HL-60 (cell line): ENCODE measurements at regions not wholly inside any gene's neighbourhood (a gene's known extent, or its start where the extent isn't known, plus 50 kb on each side); places are given as distances from the start of the nearest gene placed in this dataset.

ENCODE experiments used
- DNase-seq, 2 experiments: peaks; one replicate each; pipeline ENCODE4 v3.0.0-alpha.2; 2010 to 2020; ENCODE audit warnings: low read depth in 1 of 2, low spot score in 1 of 2
- H3K27ac ChIP-seq: fragments of 250-450 bp; sonication (Bioruptor Pico); replicated peaks from 2 replicates; pipeline ENCODE4 v1.5.1; 2020; ENCODE audit warnings: mild to moderate bottlenecking, moderate library complexity
- H3K27me3 ChIP-seq: fragments of 250-450 bp; sonication (Bioruptor Pico); 2 replicates; pipeline ENCODE4 v1.5.1; 2021; ENCODE audit warnings: mild to moderate bottlenecking, moderate library complexity; ENCODE audit not compliant: insufficient read depth, poor library complexity, severe bottlenecking
- H3K4me3 ChIP-seq: replicated peaks from 2 replicates; pipeline ENCODE4 v1.5.1; 2011; ENCODE audit warnings: mild to moderate bottlenecking, control low read depth, low read length; ENCODE audit not compliant: insufficient read depth
- GABPA ChIP-seq: IDR thresholded peaks from 2 replicates; pipeline ENCODE4 v1.6.1; 2012; ENCODE audit warnings: low read depth
- POLR2AphosphoS5 ChIP-seq: IDR thresholded peaks from 2 replicates; pipeline ENCODE4 v1.6.1; 2012; ENCODE audit warnings: low read depth
- SPI1 ChIP-seq: IDR thresholded peaks from 2 replicates; pipeline ENCODE4 v1.6.1; 2012; ENCODE audit warnings: low read depth, mild to moderate bottlenecking, borderline replicate concordance
- TF ChIP-seq, protein P1 (sequence below): IDR thresholded peaks from one replicate; pipeline ENCODE4 v1.5.1; 2011; ENCODE audit warnings: low read length, control low read depth, inconsistent platforms; ENCODE audit not compliant: insufficient read depth
- TF ChIP-seq, protein P2 (sequence below): IDR thresholded peaks from 2 replicates; pipeline ENCODE4 v1.6.1; 2012; ENCODE audit warnings: low read depth; ENCODE audit not compliant: insufficient replicate concordance

DNA sequence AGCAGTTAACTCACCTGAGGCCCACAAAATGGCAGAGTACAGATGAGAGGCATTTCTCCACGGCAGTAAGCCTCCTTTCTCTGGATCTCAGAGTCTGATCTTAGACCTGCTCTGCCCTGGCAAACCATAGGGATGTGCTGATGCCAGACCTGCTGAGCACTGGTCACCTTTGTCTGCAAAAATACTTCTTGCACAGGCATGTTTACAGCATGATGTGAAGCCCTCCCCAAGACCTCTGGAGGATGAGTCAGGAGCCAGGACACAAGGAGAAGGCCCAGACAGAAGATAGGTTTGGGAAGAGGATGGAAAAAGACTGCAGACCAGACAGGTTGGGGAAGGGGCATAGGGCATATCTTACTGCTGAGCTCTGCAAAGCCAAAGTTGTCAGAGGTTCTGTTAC lies 426.6 kb downstream of the PMP22 start:
- H3K27ac ChIP-seq, result no peak overlapping the region
- no peak for DNase-seq
- TF ChIP-seq, protein P1, sequence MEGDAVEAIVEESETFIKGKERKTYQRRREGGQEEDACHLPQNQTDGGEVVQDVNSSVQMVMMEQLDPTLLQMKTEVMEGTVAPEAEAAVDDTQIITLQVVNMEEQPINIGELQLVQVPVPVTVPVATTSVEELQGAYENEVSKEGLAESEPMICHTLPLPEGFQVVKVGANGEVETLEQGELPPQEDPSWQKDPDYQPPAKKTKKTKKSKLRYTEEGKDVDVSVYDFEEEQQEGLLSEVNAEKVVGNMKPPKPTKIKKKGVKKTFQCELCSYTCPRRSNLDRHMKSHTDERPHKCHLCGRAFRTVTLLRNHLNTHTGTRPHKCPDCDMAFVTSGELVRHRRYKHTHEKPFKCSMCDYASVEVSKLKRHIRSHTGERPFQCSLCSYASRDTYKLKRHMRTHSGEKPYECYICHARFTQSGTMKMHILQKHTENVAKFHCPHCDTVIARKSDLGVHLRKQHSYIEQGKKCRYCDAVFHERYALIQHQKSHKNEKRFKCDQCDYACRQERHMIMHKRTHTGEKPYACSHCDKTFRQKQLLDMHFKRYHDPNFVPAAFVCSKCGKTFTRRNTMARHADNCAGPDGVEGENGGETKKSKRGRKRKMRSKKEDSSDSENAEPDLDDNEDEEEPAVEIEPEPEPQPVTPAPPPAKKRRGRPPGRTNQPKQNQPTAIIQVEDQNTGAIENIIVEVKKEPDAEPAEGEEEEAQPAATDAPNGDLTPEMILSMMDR, result no peak
- TF ChIP-seq GABPA, result no peak
- TF ChIP-seq, protein P2, sequence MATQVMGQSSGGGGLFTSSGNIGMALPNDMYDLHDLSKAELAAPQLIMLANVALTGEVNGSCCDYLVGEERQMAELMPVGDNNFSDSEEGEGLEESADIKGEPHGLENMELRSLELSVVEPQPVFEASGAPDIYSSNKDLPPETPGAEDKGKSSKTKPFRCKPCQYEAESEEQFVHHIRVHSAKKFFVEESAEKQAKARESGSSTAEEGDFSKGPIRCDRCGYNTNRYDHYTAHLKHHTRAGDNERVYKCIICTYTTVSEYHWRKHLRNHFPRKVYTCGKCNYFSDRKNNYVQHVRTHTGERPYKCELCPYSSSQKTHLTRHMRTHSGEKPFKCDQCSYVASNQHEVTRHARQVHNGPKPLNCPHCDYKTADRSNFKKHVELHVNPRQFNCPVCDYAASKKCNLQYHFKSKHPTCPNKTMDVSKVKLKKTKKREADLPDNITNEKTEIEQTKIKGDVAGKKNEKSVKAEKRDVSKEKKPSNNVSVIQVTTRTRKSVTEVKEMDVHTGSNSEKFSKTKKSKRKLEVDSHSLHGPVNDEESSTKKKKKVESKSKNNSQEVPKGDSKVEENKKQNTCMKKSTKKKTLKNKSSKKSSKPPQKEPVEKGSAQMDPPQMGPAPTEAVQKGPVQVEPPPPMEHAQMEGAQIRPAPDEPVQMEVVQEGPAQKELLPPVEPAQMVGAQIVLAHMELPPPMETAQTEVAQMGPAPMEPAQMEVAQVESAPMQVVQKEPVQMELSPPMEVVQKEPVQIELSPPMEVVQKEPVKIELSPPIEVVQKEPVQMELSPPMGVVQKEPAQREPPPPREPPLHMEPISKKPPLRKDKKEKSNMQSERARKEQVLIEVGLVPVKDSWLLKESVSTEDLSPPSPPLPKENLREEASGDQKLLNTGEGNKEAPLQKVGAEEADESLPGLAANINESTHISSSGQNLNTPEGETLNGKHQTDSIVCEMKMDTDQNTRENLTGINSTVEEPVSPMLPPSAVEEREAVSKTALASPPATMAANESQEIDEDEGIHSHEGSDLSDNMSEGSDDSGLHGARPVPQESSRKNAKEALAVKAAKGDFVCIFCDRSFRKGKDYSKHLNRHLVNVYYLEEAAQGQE, result no peak
- no peaks in the 10 kb centered on the region for H3K27me3 ChIP-seq
- H3K4me3 ChIP-seq, result no peak overlapping the region

DNA sequence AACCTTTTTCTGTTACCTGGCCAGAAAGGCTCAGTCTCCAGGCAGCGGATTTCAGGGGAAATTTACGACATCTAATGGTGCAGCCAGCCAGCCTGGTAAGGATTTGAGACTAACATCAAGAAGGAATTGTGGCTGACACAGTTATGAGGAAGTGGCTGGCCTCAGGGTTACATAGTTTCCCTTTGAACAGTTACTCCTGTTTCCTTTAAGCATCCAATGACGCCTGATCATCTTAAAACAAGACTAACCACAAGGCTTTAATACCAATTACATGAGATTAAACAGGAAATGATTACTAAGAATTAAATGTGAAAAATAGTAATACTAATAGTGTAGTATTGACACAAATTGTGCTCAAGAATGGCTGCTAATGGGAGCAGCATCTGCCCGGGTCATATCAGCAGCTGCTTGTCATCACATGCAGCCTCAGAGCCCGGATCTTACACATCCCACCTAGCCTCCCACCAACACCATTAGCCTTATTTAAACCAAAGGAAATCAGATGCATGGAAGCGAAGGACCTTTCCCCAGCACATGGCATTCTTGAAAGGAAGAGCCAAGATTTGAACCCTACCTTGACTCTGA lies 431.8 kb downstream of the PMP22 start:
- TF ChIP-seq, protein P1, result no peak
- TF ChIP-seq SPI1 (peak; percentile 87), GABPA (no peak), POLR2AphosphoS5 (no peak)
- TF ChIP-seq, protein P2, result no peak
- no peak overlapping the region for H3K27ac ChIP-seq
- no peak overlapping the region for H3K4me3 ChIP-seq
- no peaks in the 10 kb centered on the region for H3K27me3 ChIP-seq
- DNase-seq, result peak; percentile 22 to 26

DNA sequence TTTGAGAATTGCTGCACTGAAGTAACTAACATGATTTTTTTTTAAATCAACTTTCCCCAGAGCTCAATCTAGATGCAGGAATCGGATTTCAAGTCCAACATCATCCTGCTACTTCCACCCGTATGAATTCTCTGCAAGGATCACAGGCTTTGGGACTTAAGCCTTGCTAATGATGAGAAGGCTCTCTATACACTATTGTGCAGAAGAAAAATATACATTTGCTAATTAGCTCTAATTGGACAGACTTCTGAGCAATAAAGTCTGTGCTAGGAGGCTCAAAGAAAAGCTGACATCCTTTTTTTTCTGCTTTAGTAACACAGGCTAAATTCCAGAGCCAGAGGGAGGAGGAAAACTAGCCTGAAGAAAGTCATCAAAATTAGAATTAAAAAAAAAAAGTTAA lies 433.6 kb downstream of the PMP22 start:
- TF ChIP-seq POLR2AphosphoS5, result no peak
- no peaks in the 10 kb centered on the region for H3K27me3 ChIP-seq
- H3K4me3 ChIP-seq, result no peak overlapping the region
- no peak overlapping the region for H3K27ac ChIP-seq
- DNase-seq, result no peak

DNA sequence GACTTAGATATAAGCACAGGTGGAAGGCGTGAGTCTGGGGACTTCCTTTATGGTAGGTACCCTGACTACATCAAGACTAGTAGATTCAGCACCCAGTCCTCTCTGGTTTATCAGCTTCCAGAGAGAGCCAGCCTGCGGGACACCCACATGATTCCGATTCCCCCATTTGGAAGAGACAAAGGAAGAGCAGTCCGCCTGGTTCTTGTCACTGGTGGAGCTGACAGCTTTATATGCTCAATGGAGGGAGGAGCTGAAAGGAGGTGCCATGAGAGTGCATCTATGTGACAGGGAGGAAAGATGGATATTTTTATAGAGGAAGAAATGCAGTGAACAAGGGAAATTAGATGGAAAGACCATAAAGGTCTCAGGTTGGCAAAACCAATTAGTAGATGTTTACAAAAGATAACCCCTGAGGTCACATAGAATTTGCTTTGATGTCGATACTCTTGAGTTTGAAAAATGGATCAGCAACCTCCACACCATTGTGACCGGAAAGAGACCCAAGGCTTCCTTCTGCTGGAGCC lies 437.7 kb downstream of the PMP22 start:
- Histone ChIP-seq H3K27ac (no peak overlapping the region), H3K27me3 (no peaks in the 10 kb centered on the region), H3K4me3 (no peak overlapping the region)
- DNase-seq, result no peak
- TF ChIP-seq, protein P2, result no peak
- TF ChIP-seq SPI1 (no peak), GABPA (no peak), POLR2AphosphoS5 (no peak)
- TF ChIP-seq, protein P1, result no peak
